SK-N-SH (cell line): ENCODE measurements at regions not wholly inside any gene's neighbourhood (a gene's known extent, or its start where the extent isn't known, plus 50 kb on each side); places are given as distances from the start of the nearest gene placed in this dataset.
"Not testable (repeated sequence)": the region's sequence is repeated elsewhere in the genome, so short reads cannot be mapped to it uniquely, and the experiment has no call there.

Experiments
- CTCF ChIA-PET: fragments of 300-600, 350-600 bp; formaldehyde crosslinking; extraction: SDS; loops from one replicate; lab custom pipeline; 2021; lab: Yijun Ruan, JAX
- POLR2A ChIA-PET: fragments of 350-600 bp; sonication (Branson Sonifier 250); formaldehyde crosslinking; extraction: SDS; loops from one replicate; lab custom pipeline; 2020; ENCODE audit warnings: antibody characterized with exemption, inconsistent platforms; lab: Yijun Ruan, JAX
- DNase-seq: peaks from one replicate; pipeline ENCODE4 v3.0.0; 2012
- H2AFZ ChIP-seq: fragments of 200-600 bp; sonication (generic); 2 replicates; pipeline ENCODE4 v1.8.1; 2016; ENCODE audit warnings: antibody characterized with exemption, mild to moderate bottlenecking, low read depth
- H3F3A ChIP-seq: fragments of 200-600 bp; sonication (generic); replicated peaks from 2 replicates; pipeline ENCODE3; 2016; ENCODE audit warnings: antibody characterized with exemption, mild to moderate bottlenecking; ENCODE audit not compliant: insufficient read depth
- H3K27ac ChIP-seq, 2 experiments: fragments of 200-500 bp in 1 of 2; fragments of 200-600 bp in 1 of 2; sonication (Bioruptor generic) in 1 of 2; sonication (generic), shearing (Covaris generic) in 1 of 2; 2 replicates each; pipeline versions ENCODE4 v1.5.1 to v1.6.1; 2014 to 2016; ENCODE audit warnings: low read depth in 2 of 2, inconsistent platforms in 1 of 2, low read length in 1 of 2, mild to moderate bottlenecking in 1 of 2, mixed read lengths in 1 of 2
- H3K27me3 ChIP-seq: fragments of 200-600 bp; sonication (generic), shearing (Covaris generic); 2 replicates; pipeline ENCODE4 v1.6.1; 2016; ENCODE audit warnings: mixed run types; ENCODE audit not compliant: insufficient read depth
- H3K36me3 ChIP-seq, 2 experiments: fragments of 200-500 bp in 1 of 2; fragments of 200-600 bp in 1 of 2; sonication (Bioruptor generic) in 1 of 2; sonication (generic) in 1 of 2; replicated peaks in 1 of 2; 2 replicates each; pipeline versions ENCODE3 to v1.5.1; 2014 to 2016; ENCODE audit warnings: low read length in 1 of 2, mild to moderate bottlenecking in 1 of 2; ENCODE audit not compliant: insufficient read depth in 2 of 2, control insufficient read depth in 1 of 2
- H3K4me1 ChIP-seq, 2 experiments: fragments of 200-500 bp in 1 of 2; fragments of 200-600 bp in 1 of 2; sonication (Bioruptor generic) in 1 of 2; sonication (generic), shearing (Covaris generic) in 1 of 2; 2 replicates each; pipeline versions ENCODE4 v1.5.1 to v1.6.1; 2014 to 2016; ENCODE audit warnings: low read depth in 1 of 2, low read length in 1 of 2, mixed run types in 1 of 2; ENCODE audit not compliant: insufficient read depth in 2 of 2, control insufficient read depth in 1 of 2
- H3K4me2 ChIP-seq: fragments of 200-600 bp; sonication (generic), shearing (Covaris generic); 2 replicates; pipeline ENCODE4 v1.6.1; 2017; ENCODE audit warnings: mixed run types
- H3K4me3 ChIP-seq, 2 experiments: fragments of 200-500 bp in 1 of 2; fragments of 200-600 bp in 1 of 2; sonication (Bioruptor generic) in 1 of 2; sonication (generic), shearing (Covaris generic) in 1 of 2; 2 replicates each; pipeline versions ENCODE4 v1.5.1 to v1.8.1; 2014 to 2016; ENCODE audit warnings: low read depth in 2 of 2, inconsistent platforms in 1 of 2, low read length in 1 of 2, mild to moderate bottlenecking in 1 of 2, mixed read lengths in 1 of 2, moderate library complexity in 1 of 2
- H3K79me2 ChIP-seq: fragments of 200-600 bp; sonication (generic); 2 replicates; pipeline ENCODE4 v1.8.1; 2017; ENCODE audit warnings: mild to moderate bottlenecking; ENCODE audit not compliant: insufficient read depth
- H3K9ac ChIP-seq: fragments of 200-600 bp; sonication (generic); 2 replicates; pipeline ENCODE4 v1.6.1; 2017; ENCODE audit warnings: mixed run types
- H3K9me2 ChIP-seq: fragments of 200-600 bp; sonication (generic); 2 replicates; pipeline ENCODE4 v1.6.1; 2017; ENCODE audit warnings: mixed run types
- H3K9me3 ChIP-seq: fragments of 200-600 bp; sonication (generic); 2 replicates; pipeline ENCODE4 v1.6.1; 2017; ENCODE audit warnings: mixed run types, mild to moderate bottlenecking, moderate library complexity
- H4K20me1 ChIP-seq: fragments of 200-600 bp; sonication (generic); 2 replicates; pipeline ENCODE4 v1.6.1; 2017; ENCODE audit warnings: mild to moderate bottlenecking, mixed run types; ENCODE audit not compliant: insufficient read depth
- EP300 ChIP-seq, 2 experiments: IDR thresholded peaks; 2 replicates each; pipeline versions ENCODE4 v1.4.0 to v1.6.1; 2012; ENCODE audit warnings: borderline replicate concordance in 1 of 2, low read depth in 1 of 2, low read length in 1 of 2
- EZH2phosphoT487 ChIP-seq: fragments of 200-600 bp; sonication (generic); IDR thresholded peaks from 2 replicates; pipeline ENCODE4 v1.6.1; 2017; ENCODE audit warnings: low read depth, mixed run types, mild to moderate bottlenecking, antibody characterized with exemption, moderate library complexity, borderline replicate concordance
- FOSL2 ChIP-seq: IDR thresholded peaks from 2 replicates; pipeline ENCODE4 v1.4.0; 2012; ENCODE audit warnings: low read depth, mild to moderate bottlenecking, moderate library complexity, borderline replicate concordance
- FOXM1 ChIP-seq: IDR thresholded peaks from 2 replicates; pipeline ENCODE4 v1.4.0; 2012; ENCODE audit warnings: low read depth, mild to moderate bottlenecking
- JUND ChIP-seq: IDR thresholded peaks from 2 replicates; pipeline ENCODE4 v1.4.0; 2012
- MEF2A ChIP-seq: IDR thresholded peaks from 2 replicates; pipeline ENCODE4 v1.4.0; 2012; ENCODE audit warnings: low read depth, borderline replicate concordance
- NFIC ChIP-seq: IDR thresholded peaks from 2 replicates; pipeline ENCODE4 v1.4.0; 2012; ENCODE audit warnings: borderline replicate concordance
- PBX3 ChIP-seq: IDR thresholded peaks from 2 replicates; pipeline ENCODE4; 2012
- RAD21 ChIP-seq: IDR thresholded peaks from 2 replicates; pipeline ENCODE4 v1.6.1; 2012; ENCODE audit warnings: mild to moderate bottlenecking, low read length
- RXRA ChIP-seq: IDR thresholded peaks from 2 replicates; pipeline ENCODE4 v1.4.0; 2012; ENCODE audit warnings: low read depth, mild to moderate bottlenecking, borderline replicate concordance
- TCF12 ChIP-seq: IDR thresholded peaks from 2 replicates; pipeline ENCODE4 v1.4.0; 2012
- TEAD4 ChIP-seq: IDR thresholded peaks from 2 replicates; pipeline ENCODE4 v1.4.0; 2012; ENCODE audit warnings: mild to moderate bottlenecking, borderline replicate concordance; ENCODE audit not compliant: insufficient read depth
- WGBS: methylation state at CpG from one replicate; pipeline ENCODE4 v1.1.6; 2017; ENCODE audit warnings: low lambda C conversion rate; 5-methylcytosine and 5-hydroxymethylcytosine counted together

DNA sequence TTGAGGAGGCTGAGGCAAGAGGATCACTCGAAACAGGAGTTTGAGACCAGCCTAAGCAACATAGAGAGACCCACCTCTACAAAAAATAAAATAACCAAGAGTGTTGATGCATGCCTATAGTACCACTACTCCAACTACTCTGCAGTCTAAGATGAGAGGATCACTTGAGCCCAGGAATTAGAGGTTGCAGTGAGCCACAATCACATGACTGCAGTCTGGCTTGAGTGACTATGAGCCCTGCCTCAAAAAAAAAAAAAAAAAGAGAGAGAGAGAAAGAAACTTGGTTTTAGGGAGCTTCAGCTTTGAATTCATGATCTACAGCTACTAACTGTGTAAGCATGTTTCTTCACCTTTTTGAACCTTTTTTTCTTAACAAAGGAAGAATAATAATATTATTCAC is 119.9 kb downstream of the HNMT start:
- H3K27me3 ChIP-seq, result no peaks in the 10 kb centered on the region
- H3K4me2 ChIP-seq, result no peak overlapping the region
- ChIA-PET CTCF (interaction anchor here (0.8 kb wide), 1 partner anchor 195 kb away, joined by 3 read pairs; no protein-coding TSS in a partner anchor), POLR2A (no interaction called here)
- no peak for DNase-seq
- H3K79me2 ChIP-seq, result no peaks in the 10 kb centered on the region
- H3K9me2 ChIP-seq, result no peaks in the 10 kb centered on the region
- WGBS, result 100% methylated on average over 1 of the region's 1 CpG
- no peak overlapping the region for H2AFZ ChIP-seq
- H3K36me3 ChIP-seq, result no peaks in the 10 kb centered on the region
- peaks cover 8 to 13% of the 10 kb centered on the region in 2 experiments; a peak in 2 of 4 replicates for H3K4me1 ChIP-seq
- H3K4me3 ChIP-seq, result no peak overlapping the region
- no peak overlapping the region for H3K27ac ChIP-seq
- H3K9me3 ChIP-seq, result no peaks in the 10 kb centered on the region
- no peak overlapping the region for H3K9ac ChIP-seq
- no peaks in the 10 kb centered on the region for H4K20me1 ChIP-seq
- H3F3A ChIP-seq, result peaks cover 12% of the 10 kb centered on the region
- no peak for TF ChIP-seq EZH2phosphoT487
- no peak for TF ChIP-seq TEAD4
- TF ChIP-seq RAD21, result no peak
- no peak for TF ChIP-seq PBX3

GRCh38 chr2:138085441-138085840 is 121.2 kb downstream of the HNMT start:
- DNase-seq, POLR2A ChIA-PET, H3K79me2 ChIP-seq, CTCF ChIA-PET, H2AFZ ChIP-seq: not testable (repeated sequence)
- 10% methylated on average over 1 of the region's 1 CpG for WGBS
- TF ChIP-seq RXRA (peak; percentile 75; the same call in 1 of the 2 replicates), PBX3 (peak; percentile 88), FOSL2 (peak; percentile 73), TCF12 (peak; percentile 93), EP300 (IDR thresholded peaks at IDR 0.05; ENCODE audit: borderline replicate concordance in 1 of 2, low read depth in 1 of 2, low read length in 1 of 2) (peak in 1 of 2 experiments; percentile 88; a peak in 2 of 4 replicates), MEF2A (peak; percentile 66; the same call in 1 of the 2 replicates), TEAD4 (peak; percentile 86), NFIC (peak; percentile 61), JUND (peak; percentile 91), FOXM1 (0 out of 2 replicates have a peak, but pooled peaks have one; percentile 52)
- TF ChIP-seq, all 33 proteins: peak for 10; not testable (repeated sequence) for 23
- Histone ChIP-seq H3K4me1 (peaks cover 8 to 13% of the 10 kb centered on the region in 2 experiments; a peak in 2 of 4 replicates), H3K27ac (peak overlapping the region; percentile 65 to 81; a peak in 3 of 4 replicates), H3K4me2 (peak overlapping the region; percentile 54; the same call in 1 of the 2 replicates), H3F3A (peaks cover 12% of the 10 kb centered on the region)
- H4K20me1 ChIP-seq, H3K9ac ChIP-seq, H3K9me3 ChIP-seq, H3K4me3 ChIP-seq, H3K9me2 ChIP-seq, H3K36me3 ChIP-seq, H3K27me3 ChIP-seq: not testable (repeated sequence)
